ENCODE measurements at regions not wholly inside any gene's neighbourhood (a gene's known extent, or its start where the extent isn't known, plus 50 kb on each side); places are given as distances from the start of the nearest gene placed in this dataset.

DNA sequence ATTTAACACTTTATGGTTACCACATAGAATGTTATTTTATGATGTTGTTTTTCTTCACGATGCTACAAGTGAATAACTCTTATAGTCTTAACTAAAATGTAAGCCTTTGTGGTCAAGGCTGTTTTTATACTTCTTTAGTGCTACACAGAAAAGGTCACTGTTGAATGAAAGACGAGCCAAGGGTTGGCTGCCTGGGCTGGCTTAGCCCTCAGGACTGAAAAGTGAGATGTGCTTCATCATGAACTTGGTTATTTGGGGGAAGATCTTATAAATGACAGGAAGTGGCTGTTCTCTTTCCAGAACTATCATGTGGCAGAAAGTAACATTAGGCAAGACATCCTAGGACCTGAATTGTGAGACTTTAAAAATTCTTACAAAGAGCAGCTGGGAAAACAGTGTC lies 404.0 kb downstream of the BTBD3 start:
- TF ChIP-seq CTCF (IDR thresholded peaks at IDR 0.05; ENCODE audit: insufficient read depth, low read length, poor library complexity, severe bottlenecking) (no peak), EZH2phosphoT487 (conservative IDR thresholded peaks at IDR 0.05; ENCODE audit: low read length) (no peak)
